GM12892 (cell line): ENCODE measurements at regions not wholly inside any gene's neighbourhood (a gene's known extent, or its start where the extent isn't known, plus 50 kb on each side); places are given as distances from the start of the nearest gene placed in this dataset.

Experiments used
- POLR2A ChIP-seq: IDR thresholded peaks from 2 replicates; pipeline ENCODE4 v1.6.1; 2011; ENCODE audit warnings: low read depth, low read length, control low read depth
- POLR2AphosphoS5 ChIP-seq: IDR thresholded peaks from 2 replicates; pipeline ENCODE4 v1.6.1; 2011; ENCODE audit warnings: low read depth, low read length, control low read depth

GRCh38 chr2:83578405-83578804, 880.7 kb downstream of the SUCLG1 start:
- TF ChIP-seq POLR2A (no peak), POLR2AphosphoS5 (no peak)
